T-helper 2 cell (primary cell): ENCODE measurements at regions not wholly inside any gene's neighbourhood (a gene's known extent, or its start where the extent isn't known, plus 50 kb on each side); places are given as distances from the start of the nearest gene placed in this dataset.

Source experiments
- DNase-seq, 5 experiments: peaks; one replicate each; pipeline versions ENCODE4 v3.0.0 to v3.0.0-alpha.2; 2012 to 2022

- DNase-seq = no peak
These were observed 630.4 kb downstream of the EPHA4 start for GRCh38 chr2:220941683-220942082.

DNA sequence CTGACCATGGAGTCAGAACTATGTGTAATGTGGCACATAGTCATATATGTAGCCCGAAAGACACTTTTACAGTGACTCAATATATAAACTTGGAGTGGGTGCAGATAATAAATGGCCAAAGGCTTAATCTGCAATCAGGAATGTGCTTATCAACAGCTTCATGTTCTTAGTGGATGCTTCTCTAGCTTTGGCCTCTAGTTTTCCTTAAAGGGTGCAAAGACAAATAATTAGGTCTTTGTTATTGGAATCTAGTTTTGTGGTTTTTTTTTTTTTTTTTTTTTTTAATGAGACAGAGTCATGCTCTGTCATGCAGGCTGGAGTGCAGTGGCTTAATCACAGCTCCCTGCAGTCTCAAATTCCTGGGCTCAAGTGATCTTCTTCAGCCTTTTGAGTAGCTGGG is 625.6 kb downstream of the EPHA4 start:
- no peak for DNase-seq

DNA sequence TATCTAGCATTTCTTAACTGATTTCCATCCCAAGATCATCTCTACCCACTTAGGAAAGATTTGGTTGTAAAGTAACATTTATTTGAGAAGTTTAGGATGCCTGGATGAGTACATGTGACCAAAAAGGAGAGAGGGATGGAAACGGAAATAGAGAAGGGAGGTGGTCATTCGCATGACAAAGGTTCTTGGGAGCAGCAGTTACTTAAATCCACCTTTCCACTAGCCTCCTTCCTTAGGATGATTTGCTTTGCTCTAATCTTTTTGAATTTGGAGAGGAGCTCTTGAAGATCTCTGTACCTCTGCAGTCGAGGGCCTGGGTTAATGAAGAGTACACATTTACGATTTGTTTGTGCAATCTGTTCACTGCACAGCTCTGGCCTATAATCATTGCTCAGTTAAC is 623.5 kb downstream of the EPHA4 start:
- DNase-seq = no peak

- DNase-seq = no peak
These were observed 622.6 kb downstream of the EPHA4 start for GRCh38 chr2:220949466-220949865.

- no peak for DNase-seq
These were observed 616.3 kb downstream of the EPHA4 start for GRCh38 chr2:220955776-220956175.

DNA sequence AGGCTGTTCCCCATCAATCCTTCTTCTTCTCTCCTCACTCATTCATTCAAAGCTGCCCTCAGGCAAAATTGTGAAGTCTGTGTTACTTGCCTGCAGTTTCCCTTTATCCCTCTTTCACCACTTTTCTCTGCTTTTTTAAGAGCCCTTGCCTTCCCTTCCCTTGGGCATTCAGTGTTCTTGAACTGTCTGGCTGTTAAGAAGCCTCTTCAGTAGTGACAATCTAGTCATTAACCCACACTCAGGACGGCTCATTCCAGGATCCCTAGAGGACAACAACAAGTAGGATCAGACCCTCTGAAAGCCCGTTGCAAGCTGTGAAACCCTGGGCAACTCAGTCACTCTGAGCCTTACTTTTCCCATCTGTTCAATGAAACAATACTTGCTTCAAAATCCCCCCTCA is 615.7 kb downstream of the EPHA4 start:
- DNase-seq = no peak

DNA sequence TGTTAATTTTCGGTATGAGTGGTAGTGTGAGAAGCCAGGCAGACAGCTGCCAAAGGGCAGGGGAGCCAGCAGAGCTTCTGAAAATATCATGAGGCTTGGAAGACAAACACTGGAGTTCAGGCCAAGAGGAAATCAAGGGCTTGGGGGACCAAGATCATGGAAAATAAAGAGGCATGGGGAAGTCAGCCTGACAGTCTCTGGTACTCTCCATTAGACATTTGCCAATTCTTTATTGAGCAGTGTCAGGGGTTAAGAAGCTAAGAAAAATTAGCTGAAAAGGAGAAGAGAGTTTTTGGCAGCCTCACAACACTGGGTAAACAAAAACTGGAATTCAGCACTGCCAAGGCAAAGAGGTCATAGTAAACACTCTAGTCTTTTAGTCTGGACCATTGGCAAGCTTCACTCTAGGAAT is 612.7 kb downstream of the EPHA4 start:
- no peak for DNase-seq

GRCh38 chr2:220961143-220961860 is 610.8 kb downstream of the EPHA4 start:
- DNase-seq = no peak

DNA sequence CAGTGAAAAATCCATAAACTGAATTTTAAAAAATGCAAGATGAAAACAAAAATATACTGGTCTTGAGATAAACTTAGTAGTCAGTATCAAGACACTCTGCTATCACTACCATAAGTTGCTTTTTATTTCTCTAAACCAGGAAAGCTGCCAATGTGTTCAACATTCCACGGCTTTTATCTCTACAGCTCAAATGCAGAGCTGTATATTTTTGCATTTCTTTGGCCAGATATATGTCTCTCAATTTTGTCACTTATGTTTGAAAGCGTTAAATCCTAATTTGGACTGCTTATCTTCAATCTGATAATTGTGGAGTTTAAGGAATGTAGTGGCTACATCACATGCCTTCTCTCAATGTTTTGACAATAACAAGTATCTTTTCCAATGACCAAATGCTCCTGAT is 609.5 kb downstream of the EPHA4 start:
- no peak for DNase-seq

DNA sequence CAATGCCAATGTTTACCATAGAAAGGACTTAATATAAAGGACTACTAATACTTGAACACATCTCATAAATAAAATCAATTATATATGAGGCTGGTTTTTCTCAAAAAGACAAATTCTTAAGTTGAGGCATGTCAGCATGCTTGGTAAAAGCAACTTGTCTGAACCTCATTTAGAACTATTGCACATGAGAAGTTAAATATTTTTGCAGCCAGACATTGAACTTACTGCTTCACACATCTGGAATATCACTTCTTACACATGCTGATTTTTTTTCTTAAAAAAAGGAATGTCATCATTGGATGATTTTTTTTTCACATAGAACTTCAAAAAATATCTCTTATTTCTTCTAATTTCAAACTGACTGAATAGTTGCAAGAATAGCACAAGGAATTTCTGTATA is 609.0 kb downstream of the EPHA4 start:
- no peak for DNase-seq

GRCh38 chr2:220963930-220964329 is 608.2 kb downstream of the EPHA4 start:
- no peak for DNase-seq

GRCh38 chr2:220966636-220967035 is 605.5 kb downstream of the EPHA4 start:
- DNase-seq = no peak

- no peak for DNase-seq
These were observed 602.8 kb downstream of the EPHA4 start for GRCh38 chr2:220969348-220969747.

DNA sequence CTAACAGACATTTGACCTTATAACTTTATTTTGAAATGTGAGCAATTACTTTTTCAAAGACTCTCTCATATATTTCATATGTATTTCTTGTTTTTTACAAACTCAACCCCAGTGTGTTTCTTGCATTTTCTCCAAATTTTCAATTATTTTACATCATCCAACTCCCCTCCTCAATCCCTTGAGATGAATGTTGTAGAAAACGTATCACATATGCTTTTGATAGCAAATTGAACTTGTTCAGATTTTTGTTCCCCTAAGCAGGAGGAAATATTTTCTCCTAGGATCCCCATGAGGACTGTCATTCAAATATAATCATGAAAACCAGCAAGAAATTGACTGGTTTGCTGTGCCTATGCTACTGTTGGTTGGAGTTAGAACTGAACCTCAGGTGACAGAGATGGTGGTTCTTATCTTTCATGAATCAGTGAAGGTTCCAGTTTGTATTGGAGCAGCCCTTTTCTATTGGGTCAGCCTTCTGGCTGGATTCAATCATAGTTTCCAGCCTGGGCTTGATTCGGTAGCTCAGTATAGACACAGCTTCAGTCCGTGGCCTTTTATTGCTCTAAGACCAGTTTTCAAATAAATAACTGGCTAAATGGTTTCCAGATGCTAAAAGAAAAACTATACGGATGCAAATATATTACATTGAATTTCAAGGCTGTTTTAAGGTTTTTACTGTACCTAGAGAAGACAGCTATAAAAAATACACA is 591.0 kb downstream of the EPHA4 start:
- DNase-seq = no peak

GRCh38 chr2:220981926-220982325 is 590.2 kb downstream of the EPHA4 start:
- DNase-seq = no peak

DNA sequence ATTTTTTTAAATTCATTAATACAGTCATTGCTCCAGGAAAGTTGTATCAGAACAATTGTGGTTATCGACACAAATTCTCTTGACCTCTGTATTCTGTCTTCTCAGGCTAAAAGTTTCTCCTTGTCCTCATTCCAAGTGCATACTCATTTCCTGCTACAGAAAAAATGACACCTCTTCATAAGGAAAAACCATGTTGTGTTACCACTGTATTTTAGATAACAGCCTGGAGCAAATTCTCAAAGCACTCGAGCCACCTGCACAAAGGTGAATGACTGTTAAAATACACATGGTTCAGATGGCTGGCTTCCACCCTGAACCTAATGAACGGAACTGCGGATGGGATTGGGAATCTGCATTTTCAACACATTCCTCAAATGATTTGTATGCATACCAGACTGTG is 586.5 kb downstream of the EPHA4 start:
- DNase-seq = no peak

- no peak for DNase-seq
These were observed 584.3 kb downstream of the EPHA4 start for GRCh38 chr2:220987839-220988238.

- DNase-seq = no peak
These were observed 580.1 kb downstream of the EPHA4 start for GRCh38 chr2:220991972-220992371.

GRCh38 chr2:220994846-220995245 is 577.3 kb downstream of the EPHA4 start:
- no peak for DNase-seq

DNA sequence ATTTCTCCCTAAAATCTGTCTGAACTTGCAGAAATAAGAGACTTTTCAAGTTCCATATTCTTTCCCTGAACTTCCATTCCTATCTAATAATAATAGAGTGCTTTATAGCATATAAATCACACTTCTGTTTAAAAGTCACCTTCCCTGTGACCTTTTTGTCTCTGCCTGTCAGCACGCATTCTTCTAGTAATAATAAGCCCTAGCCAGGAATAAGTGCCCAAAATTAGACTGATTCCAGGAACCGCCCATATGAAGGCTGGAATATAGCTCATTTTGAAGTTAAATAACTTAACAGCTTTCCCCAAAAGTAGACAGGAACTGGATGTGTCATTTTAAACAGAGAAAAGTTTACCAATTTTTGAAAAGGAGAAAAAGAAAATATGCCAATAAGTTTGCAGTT is 576.5 kb downstream of the EPHA4 start:
- DNase-seq = no peak

DNA sequence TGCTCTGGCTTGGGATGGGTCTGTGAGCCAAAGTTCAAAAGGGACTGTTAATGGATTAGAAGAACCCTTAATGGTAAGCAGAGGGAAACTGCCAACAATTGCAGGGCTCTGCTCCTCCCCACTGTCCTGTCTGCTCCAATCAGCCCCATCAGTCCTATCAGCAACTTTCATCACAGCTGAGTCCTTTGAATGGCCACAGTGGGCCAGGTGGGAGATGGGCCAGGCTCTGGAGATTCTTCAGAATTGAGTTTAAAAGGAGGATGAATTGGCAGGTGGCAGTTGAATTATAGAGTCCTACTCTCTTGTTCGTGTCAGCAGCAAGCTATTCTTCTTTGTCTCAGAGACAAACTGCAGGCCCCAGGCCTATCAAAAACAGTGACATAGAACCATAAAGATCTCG is 573.9 kb downstream of the EPHA4 start:
- DNase-seq = no peak

DNA sequence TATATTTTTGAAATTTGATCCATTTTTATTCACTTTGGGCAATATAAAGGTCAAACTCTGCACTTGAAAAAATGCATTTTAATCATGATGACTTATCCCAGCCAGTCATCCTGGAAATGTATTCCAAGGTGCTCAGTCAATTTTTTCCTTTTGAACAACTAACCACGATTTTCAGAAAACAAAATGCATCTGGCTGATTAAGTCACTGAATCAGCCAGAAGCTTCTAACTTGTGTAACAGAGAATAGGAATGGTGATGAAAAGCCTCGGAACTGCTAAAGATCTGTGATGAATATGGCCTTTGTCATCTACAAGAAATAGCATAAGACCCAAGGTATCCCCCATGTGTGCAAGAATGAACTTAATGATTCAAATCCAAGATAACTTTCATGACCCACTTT is 572.7 kb downstream of the EPHA4 start:
- DNase-seq = no peak

- no peak for DNase-seq
These were observed 570.7 kb downstream of the EPHA4 start for GRCh38 chr2:221001381-221001801.

DNA sequence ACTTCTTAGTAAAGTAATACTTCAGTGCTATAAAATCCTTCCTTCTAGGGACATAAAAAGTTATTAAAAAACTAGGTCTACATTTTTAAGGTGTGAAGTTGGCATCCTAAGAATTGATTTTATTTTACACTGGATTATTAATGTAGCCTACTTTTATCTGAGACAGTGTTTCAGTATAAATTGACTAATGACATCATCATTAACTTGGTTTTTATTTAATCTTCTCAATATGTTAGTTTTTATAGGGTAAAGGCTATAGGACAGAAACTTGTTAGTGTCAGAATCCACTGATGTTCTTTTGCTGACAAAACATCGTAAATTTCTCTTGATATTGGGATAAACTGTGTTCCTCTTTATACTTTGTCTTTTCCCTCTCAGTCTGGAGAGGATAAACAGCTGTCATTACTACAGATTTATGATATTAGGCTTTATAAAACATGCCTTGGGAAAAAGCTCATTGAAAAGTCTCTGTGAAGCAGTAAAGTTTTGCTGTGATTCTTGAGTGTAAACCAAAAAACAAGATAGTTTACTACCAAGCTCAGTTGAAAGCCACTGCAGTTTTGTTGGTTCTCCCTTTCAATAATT is 569.9 kb downstream of the EPHA4 start:
- DNase-seq = no peak
